ENCODE measurements at regions not wholly inside any gene's neighbourhood (a gene's known extent, or its start where the extent isn't known, plus 50 kb on each side); places are given as distances from the start of the nearest gene placed in this dataset.

GRCh38 chr6:16939839-16940238, 162.0 kb upstream of the STMND1 start:
- no peaks in the 10 kb centered on the region for H3K27me3 Mint-ChIP-seq (ENCODE audit: unreplicated experiment)
- H3K36me3 Mint-ChIP-seq (ENCODE audit: unreplicated experiment): no peaks in the 10 kb centered on the region
- no peaks in the 10 kb centered on the region for H3K4me1 Mint-ChIP-seq (ENCODE audit: unreplicated experiment)
- no peaks in the 10 kb centered on the region for H3K9me3 Mint-ChIP-seq (ENCODE audit: unreplicated experiment)
- no peak overlapping the region for H3K27ac Mint-ChIP-seq (ENCODE audit: unreplicated experiment)
- H3K4me3 Mint-ChIP-seq (ENCODE audit: unreplicated experiment): no peak overlapping the region
- no peak for DNase-seq (ENCODE audit: extremely low spot score, unreplicated experiment)
- TF ChIP-seq, protein P1, sequence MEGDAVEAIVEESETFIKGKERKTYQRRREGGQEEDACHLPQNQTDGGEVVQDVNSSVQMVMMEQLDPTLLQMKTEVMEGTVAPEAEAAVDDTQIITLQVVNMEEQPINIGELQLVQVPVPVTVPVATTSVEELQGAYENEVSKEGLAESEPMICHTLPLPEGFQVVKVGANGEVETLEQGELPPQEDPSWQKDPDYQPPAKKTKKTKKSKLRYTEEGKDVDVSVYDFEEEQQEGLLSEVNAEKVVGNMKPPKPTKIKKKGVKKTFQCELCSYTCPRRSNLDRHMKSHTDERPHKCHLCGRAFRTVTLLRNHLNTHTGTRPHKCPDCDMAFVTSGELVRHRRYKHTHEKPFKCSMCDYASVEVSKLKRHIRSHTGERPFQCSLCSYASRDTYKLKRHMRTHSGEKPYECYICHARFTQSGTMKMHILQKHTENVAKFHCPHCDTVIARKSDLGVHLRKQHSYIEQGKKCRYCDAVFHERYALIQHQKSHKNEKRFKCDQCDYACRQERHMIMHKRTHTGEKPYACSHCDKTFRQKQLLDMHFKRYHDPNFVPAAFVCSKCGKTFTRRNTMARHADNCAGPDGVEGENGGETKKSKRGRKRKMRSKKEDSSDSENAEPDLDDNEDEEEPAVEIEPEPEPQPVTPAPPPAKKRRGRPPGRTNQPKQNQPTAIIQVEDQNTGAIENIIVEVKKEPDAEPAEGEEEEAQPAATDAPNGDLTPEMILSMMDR (IDR thresholded peaks at IDR 0.05): no peak

- H3K9me3 Mint-ChIP-seq (ENCODE audit: unreplicated experiment): no peaks in the 10 kb centered on the region
- no peaks in the 10 kb centered on the region for H3K27me3 Mint-ChIP-seq (ENCODE audit: unreplicated experiment)
- H3K36me3 Mint-ChIP-seq (ENCODE audit: unreplicated experiment): no peaks in the 10 kb centered on the region
- no peak overlapping the region for H3K27ac Mint-ChIP-seq (ENCODE audit: unreplicated experiment)
- TF ChIP-seq, protein P1 (IDR thresholded peaks at IDR 0.05): no peak
- DNase-seq (ENCODE audit: extremely low spot score, unreplicated experiment): no peak
- H3K4me3 Mint-ChIP-seq (ENCODE audit: unreplicated experiment): no peak overlapping the region
- no peaks in the 10 kb centered on the region for H3K4me1 Mint-ChIP-seq (ENCODE audit: unreplicated experiment)
Measured at GRCh38 chr6:16939351-16939750, 162.5 kb upstream of the STMND1 start.

GRCh38 chr6:16936893-16937292, 165.0 kb upstream of the STMND1 start:
- no peak overlapping the region for H3K4me3 Mint-ChIP-seq (ENCODE audit: unreplicated experiment)
- no peak for DNase-seq (ENCODE audit: extremely low spot score, unreplicated experiment)
- H3K36me3 Mint-ChIP-seq (ENCODE audit: unreplicated experiment): no peaks in the 10 kb centered on the region
- no peaks in the 10 kb centered on the region for H3K9me3 Mint-ChIP-seq (ENCODE audit: unreplicated experiment)
- peaks cover 2% of the 10 kb centered on the region for H3K27me3 Mint-ChIP-seq (ENCODE audit: unreplicated experiment)
- TF ChIP-seq, protein P1 (IDR thresholded peaks at IDR 0.05): no peak
- no peak overlapping the region for H3K27ac Mint-ChIP-seq (ENCODE audit: unreplicated experiment)
- no peaks in the 10 kb centered on the region for H3K4me1 Mint-ChIP-seq (ENCODE audit: unreplicated experiment)

GRCh38 chr6:16933961-16934360, 167.9 kb upstream of the STMND1 start:
- H3K9me3 Mint-ChIP-seq (ENCODE audit: unreplicated experiment): no peaks in the 10 kb centered on the region
- peaks cover 2% of the 10 kb centered on the region for H3K27me3 Mint-ChIP-seq (ENCODE audit: unreplicated experiment)
- TF ChIP-seq, protein P1 (IDR thresholded peaks at IDR 0.05): no peak
- H3K27ac Mint-ChIP-seq (ENCODE audit: unreplicated experiment): no peak overlapping the region
- no peak for DNase-seq (ENCODE audit: extremely low spot score, unreplicated experiment)
- no peaks in the 10 kb centered on the region for H3K36me3 Mint-ChIP-seq (ENCODE audit: unreplicated experiment)
- no peak overlapping the region for H3K4me3 Mint-ChIP-seq (ENCODE audit: unreplicated experiment)
- H3K4me1 Mint-ChIP-seq (ENCODE audit: unreplicated experiment): peaks cover 7% of the 10 kb centered on the region

DNA sequence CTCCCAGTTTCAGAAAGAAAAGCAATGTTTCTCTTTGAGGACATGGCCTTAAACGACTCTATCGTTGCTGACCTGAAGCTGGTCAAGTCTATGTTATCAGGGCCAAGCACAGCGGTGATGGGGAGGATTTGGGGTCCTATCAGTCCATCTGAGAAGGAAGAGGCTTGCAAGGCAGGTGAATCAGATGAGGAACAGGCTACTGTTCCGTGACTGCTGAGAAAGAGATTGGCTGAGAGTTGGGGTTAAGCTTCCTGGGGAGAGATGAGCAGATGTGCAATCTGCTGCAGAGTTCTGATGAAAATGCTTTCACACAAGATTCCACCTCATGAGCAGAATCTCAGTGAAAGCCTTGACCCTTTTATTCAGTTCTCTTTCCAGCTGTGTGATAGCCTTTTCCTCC, 168.3 kb upstream of the STMND1 start:
- DNase-seq (ENCODE audit: extremely low spot score, unreplicated experiment): no peak
- peaks cover 2% of the 10 kb centered on the region for H3K27me3 Mint-ChIP-seq (ENCODE audit: unreplicated experiment)
- no peaks in the 10 kb centered on the region for H3K36me3 Mint-ChIP-seq (ENCODE audit: unreplicated experiment)
- H3K4me1 Mint-ChIP-seq (ENCODE audit: unreplicated experiment): peaks cover 7% of the 10 kb centered on the region
- H3K4me3 Mint-ChIP-seq (ENCODE audit: unreplicated experiment): no peak overlapping the region
- TF ChIP-seq, protein P1 (IDR thresholded peaks at IDR 0.05): no peak
- no peaks in the 10 kb centered on the region for H3K9me3 Mint-ChIP-seq (ENCODE audit: unreplicated experiment)
- no peak overlapping the region for H3K27ac Mint-ChIP-seq (ENCODE audit: unreplicated experiment)
